Stimulated activated naive B cell treated with anti-CD40 and anti-IgM and Interleukin-4, amounts not matched to agents 10 μg/mL and 1 μg/mL and 100 μg/mL, for 72 hours (primary cell): ENCODE measurements at regions not wholly inside any gene's neighbourhood (a gene's known extent, or its start where the extent isn't known, plus 50 kb on each side); places are given as distances from the start of the nearest gene placed in this dataset.
A peak's percentile ranks its signal among the peaks of the same experiment; 100 is the strongest.

Source experiments
- ATAC-seq, 2 donors: fragments of 150-1000 bp; cut with Tn5 transposase; replicated peaks; 2 replicates each; pipeline ENCODE4 v1.10.0; 2021; ENCODE audit warnings: moderate library complexity in 1 of 2
- DNase-seq: peaks from one replicate; pipeline ENCODE4 v3.0.0; 2021
- H3K27ac Mint-ChIP-seq: one replicate; pipeline ENCODE4 v1.8.0; 2022; ENCODE audit warnings: mild to moderate bottlenecking, mixed read lengths
- H3K27me3 Mint-ChIP-seq, 2 donors: one replicate each; pipeline ENCODE4 v1.8.0; 2022; ENCODE audit warnings: mixed read lengths in 2 of 2
- H3K36me3 Mint-ChIP-seq, 2 donors: one replicate each; pipeline ENCODE4 v1.8.0; 2022; ENCODE audit warnings: mixed read lengths in 2 of 2, mild to moderate bottlenecking in 1 of 2
- H3K4me1 Mint-ChIP-seq, 2 donors: one replicate each; pipeline ENCODE4 v1.8.0; 2022; ENCODE audit warnings: mixed read lengths in 2 of 2, mild to moderate bottlenecking in 1 of 2
- H3K4me3 Mint-ChIP-seq, 2 donors: one replicate each; pipeline ENCODE4 v1.8.0; 2022; ENCODE audit warnings: mild to moderate bottlenecking in 2 of 2, mixed read lengths in 2 of 2, moderate library complexity in 1 of 2
- H3K9me3 Mint-ChIP-seq, 2 donors: one replicate each; pipeline ENCODE4 v1.8.0; 2022; ENCODE audit warnings: mixed read lengths in 2 of 2, mild to moderate bottlenecking in 1 of 2

- ATAC-seq = no peak
- H3K9me3 Mint-ChIP-seq = peaks cover 26 to 33% of the 10 kb centered on the region in 2 donors
Observed at GRCh38 chr5:110070836-110071235, 381.1 kb downstream of the MAN2A1 start.

GRCh38 chr5:110072651-110073050 lies 382.9 kb downstream of the MAN2A1 start:
- no peaks in the 10 kb centered on the region for H3K27me3 Mint-ChIP-seq
- no peak for ATAC-seq
- H3K9me3 Mint-ChIP-seq = peaks cover 26 to 36% of the 10 kb centered on the region in 2 donors

More at GRCh38 chr5:110070836-110071235, 381.1 kb downstream of the MAN2A1 start:
- Mint-ChIP-seq H3K4me3 (no peak overlapping the region), H3K36me3 (peaks cover 9 to 12% of the 10 kb centered on the region in 2 donors), H3K4me1 (no peaks in the 10 kb centered on the region), H3K27me3 (peaks cover 0 to 3% of the 10 kb centered on the region in 2 donors), H3K27ac (no peak overlapping the region)
- DNase-seq = no peak

DNA sequence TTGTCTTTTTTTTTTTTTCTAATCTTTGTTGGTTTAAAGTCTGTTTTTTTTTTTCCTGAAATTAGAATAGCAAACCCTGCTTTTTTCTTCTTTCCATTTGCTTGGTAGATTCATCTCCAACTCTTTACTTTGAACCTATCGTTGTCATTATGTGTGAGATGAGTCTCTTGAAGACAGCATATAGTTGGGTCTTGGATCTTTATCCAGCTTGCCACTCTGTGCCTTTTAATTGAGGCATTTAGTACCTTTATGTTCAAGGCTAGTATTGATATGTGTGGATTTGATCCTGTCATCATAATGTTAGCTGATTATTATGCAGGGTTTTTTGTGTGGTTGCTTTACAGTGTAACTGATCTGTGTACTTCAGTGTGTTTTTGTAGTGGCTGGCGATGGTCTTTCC lies 383.8 kb downstream of the MAN2A1 start:
- H3K36me3 Mint-ChIP-seq = peaks cover 9 to 12% of the 10 kb centered on the region in 2 donors
- ATAC-seq (no peak), DNase-seq (no peak)
- no peaks in the 10 kb centered on the region for H3K27me3 Mint-ChIP-seq
- no peaks in the 10 kb centered on the region for H3K4me1 Mint-ChIP-seq
- peaks cover 20 to 35% of the 10 kb centered on the region in 2 donors for H3K9me3 Mint-ChIP-seq
- H3K4me3 Mint-ChIP-seq = no peak overlapping the region
- H3K27ac Mint-ChIP-seq = no peak overlapping the region

More at GRCh38 chr5:110072651-110073050, 382.9 kb downstream of the MAN2A1 start:
- H3K4me3 Mint-ChIP-seq = no peak overlapping the region
- peaks cover 9 to 12% of the 10 kb centered on the region in 2 donors for H3K36me3 Mint-ChIP-seq
- no peak for DNase-seq
- H3K4me1 Mint-ChIP-seq = no peaks in the 10 kb centered on the region
- H3K27ac Mint-ChIP-seq = no peak overlapping the region

GRCh38 chr5:110075656-110076055 lies 385.9 kb downstream of the MAN2A1 start:
- Mint-ChIP-seq H3K4me3 (no peak overlapping the region), H3K4me1 (no peaks in the 10 kb centered on the region), H3K9me3 (peaks cover 16 to 24% of the 10 kb centered on the region in 2 donors), H3K27me3 (no peaks in the 10 kb centered on the region), H3K36me3 (peaks cover 9 to 12% of the 10 kb centered on the region in 2 donors), H3K27ac (no peak overlapping the region)
- no peak for DNase-seq
- no peak for ATAC-seq

GRCh38 chr5:110077147-110077546 lies 387.4 kb downstream of the MAN2A1 start:
- no peaks in the 10 kb centered on the region for H3K4me1 Mint-ChIP-seq
- no peak overlapping the region for H3K4me3 Mint-ChIP-seq

GRCh38 chr5:110082194-110082593 lies 392.5 kb downstream of the MAN2A1 start:
- Mint-ChIP-seq H3K27me3 (no peaks in the 10 kb centered on the region), H3K27ac (no peak overlapping the region), H3K4me1 (no peaks in the 10 kb centered on the region), H3K4me3 (no peak overlapping the region), H3K36me3 (no peaks in the 10 kb centered on the region), H3K9me3 (peaks cover 0 to 2% of the 10 kb centered on the region in 2 donors)
- DNase-seq (no peak), ATAC-seq (no peak)

More at GRCh38 chr5:110077147-110077546, 387.4 kb downstream of the MAN2A1 start:
- peaks cover 9 to 12% of the 10 kb centered on the region in 2 donors for H3K36me3 Mint-ChIP-seq
- H3K9me3 Mint-ChIP-seq = peaks cover 16 to 22% of the 10 kb centered on the region in 2 donors
- H3K27me3 Mint-ChIP-seq = no peaks in the 10 kb centered on the region
- H3K27ac Mint-ChIP-seq = no peak overlapping the region
- DNase-seq (no peak), ATAC-seq (no peak)

- Mint-ChIP-seq H3K4me1 (no peaks in the 10 kb centered on the region), H3K36me3 (no peaks in the 10 kb centered on the region), H3K27ac (no peak overlapping the region), H3K9me3 (no peaks in the 10 kb centered on the region), H3K4me3 (no peak overlapping the region), H3K27me3 (no peaks in the 10 kb centered on the region)
- no peak for ATAC-seq
- DNase-seq = no peak
Observed at GRCh38 chr5:110082863-110083262, 393.1 kb downstream of the MAN2A1 start.

DNA sequence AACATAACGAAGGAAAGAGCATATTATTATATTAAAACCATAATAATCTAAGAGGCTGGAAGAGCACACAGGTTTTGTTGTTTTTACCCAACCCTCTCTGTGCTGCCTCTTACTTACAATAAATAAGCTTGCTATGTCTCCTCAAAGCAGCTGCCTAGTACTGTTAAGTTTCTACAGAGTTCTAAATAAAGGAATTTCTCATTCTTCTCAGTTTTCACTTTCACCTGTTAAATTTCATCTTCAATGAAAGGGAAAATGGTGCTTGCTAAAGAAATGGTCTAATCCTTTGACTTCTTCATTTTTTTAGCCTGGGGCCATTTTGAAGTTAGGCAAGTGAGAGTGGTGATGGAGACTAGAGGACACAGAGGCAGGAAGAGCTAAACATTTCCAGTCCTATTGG lies 396.1 kb downstream of the MAN2A1 start:
- Mint-ChIP-seq H3K4me3 (no peak overlapping the region), H3K9me3 (no peaks in the 10 kb centered on the region), H3K27ac (no peak overlapping the region), H3K36me3 (no peaks in the 10 kb centered on the region), H3K4me1 (no peaks in the 10 kb centered on the region), H3K27me3 (no peaks in the 10 kb centered on the region)
- DNase-seq = no peak
- no peak for ATAC-seq

GRCh38 chr5:110086658-110087388 lies 397.1 kb downstream of the MAN2A1 start:
- ATAC-seq (peak in 1 of 2 donors; percentile 23), DNase-seq (no peak)
- Mint-ChIP-seq H3K9me3 (no peaks in the 10 kb centered on the region), H3K27ac (no peak overlapping the region), H3K4me3 (no peak overlapping the region), H3K27me3 (no peaks in the 10 kb centered on the region), H3K4me1 (no peaks in the 10 kb centered on the region), H3K36me3 (no peaks in the 10 kb centered on the region)

DNA sequence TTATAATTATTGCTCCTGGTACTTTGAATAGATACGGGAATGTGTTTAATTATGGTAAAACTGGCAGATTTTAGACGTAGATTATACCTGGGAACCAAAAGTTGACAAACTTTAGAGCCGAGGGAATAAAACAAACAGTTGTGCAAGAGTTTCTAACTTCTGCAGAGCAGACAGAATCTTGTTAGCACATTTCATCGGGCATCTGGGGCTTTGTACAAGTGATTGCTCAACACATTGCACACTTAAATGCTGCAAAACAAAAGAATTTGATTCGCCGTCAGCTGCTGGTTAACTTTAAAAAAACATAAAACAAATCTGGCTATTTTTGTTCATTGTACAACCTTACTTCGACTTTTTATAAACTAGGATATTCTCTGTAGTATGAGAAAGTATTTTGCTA lies 398.1 kb downstream of the MAN2A1 start:
- DNase-seq (no peak), ATAC-seq (no peak)
- no peak overlapping the region for H3K27ac Mint-ChIP-seq
- no peaks in the 10 kb centered on the region for H3K9me3 Mint-ChIP-seq
- no peak overlapping the region for H3K4me3 Mint-ChIP-seq
- no peaks in the 10 kb centered on the region for H3K27me3 Mint-ChIP-seq
- no peaks in the 10 kb centered on the region for H3K4me1 Mint-ChIP-seq
- H3K36me3 Mint-ChIP-seq = no peaks in the 10 kb centered on the region

DNA sequence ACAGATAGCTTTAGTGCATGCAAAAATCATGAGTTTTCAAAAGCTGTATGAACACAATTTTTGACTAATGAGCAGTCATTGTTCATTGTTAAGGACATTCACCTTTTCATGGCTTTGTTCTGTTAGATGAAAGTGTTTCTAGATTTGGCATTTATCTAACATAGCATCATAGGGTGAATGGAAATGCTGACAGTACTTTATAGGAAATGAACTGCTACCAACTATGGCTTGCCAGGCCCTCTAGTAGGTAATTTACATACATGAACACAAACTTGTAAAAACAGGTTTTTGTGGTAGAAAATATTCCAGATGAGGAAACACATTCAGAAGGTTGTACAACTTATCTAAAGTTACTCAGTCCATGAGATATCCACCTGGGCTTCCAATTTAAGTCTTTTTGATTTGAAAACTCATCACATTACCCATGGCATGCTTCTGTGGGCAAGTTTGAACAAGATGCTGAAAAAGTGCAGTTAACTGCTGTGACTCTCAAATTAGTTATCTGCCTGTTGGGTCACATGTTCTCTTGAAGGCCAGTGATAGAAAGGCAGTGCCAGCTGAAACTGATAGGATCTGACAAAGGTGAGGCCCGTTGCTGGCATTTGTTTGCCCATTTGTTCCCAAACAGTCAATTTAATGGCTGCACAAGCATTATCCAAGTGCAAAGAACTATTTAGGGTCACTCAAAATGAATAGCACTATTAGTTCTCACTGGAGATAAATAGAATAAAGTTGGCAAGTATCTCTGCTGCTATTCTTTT lies 399.1 kb downstream of the MAN2A1 start:
- Mint-ChIP-seq H3K36me3 (no peaks in the 10 kb centered on the region), H3K4me3 (no peak overlapping the region), H3K27me3 (no peaks in the 10 kb centered on the region), H3K27ac (no peak overlapping the region), H3K4me1 (no peaks in the 10 kb centered on the region), H3K9me3 (no peaks in the 10 kb centered on the region)
- DNase-seq (no peak), ATAC-seq (no peak)

DNA sequence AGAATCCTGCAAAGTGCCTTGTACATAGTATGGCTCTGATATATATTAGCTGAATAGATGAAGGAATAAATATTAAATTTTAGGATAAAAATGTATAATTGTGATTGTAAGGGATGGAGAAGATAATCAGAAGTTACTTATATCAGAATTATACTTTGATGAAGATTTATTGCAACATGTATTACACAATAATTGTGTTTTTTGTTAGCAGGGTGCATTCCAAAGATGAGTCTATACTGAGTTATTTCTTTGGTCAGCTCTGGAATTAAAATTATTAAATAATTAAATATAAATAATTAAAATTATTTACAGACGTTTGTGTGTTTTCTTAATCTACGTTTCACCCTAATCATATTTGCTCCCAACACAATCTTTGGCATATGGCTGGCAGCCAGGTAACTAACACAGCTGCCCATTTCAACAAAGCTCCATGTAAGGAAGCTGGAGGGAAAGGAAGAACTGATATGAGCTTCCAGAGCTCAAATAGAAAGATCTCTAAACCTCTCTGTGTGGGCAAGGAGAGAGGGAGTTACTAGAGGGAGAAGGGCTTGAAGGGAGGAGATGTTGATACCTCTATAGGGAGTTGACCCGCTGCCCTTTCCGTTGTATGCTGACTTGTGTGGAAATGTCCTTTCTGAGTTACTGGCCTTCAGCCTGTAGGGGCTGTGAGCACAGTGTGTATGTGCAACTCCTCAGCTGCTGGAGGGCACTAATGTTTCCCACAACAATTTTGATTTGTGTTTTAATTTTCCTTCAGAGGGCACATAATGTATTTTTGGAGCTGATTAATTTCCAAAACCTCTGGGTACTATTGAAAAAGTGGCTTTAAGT lies 403.4 kb downstream of the MAN2A1 start:
- no peaks in the 10 kb centered on the region for H3K27me3 Mint-ChIP-seq
- no peak for ATAC-seq
- H3K9me3 Mint-ChIP-seq = no peaks in the 10 kb centered on the region
- H3K4me1 Mint-ChIP-seq = no peaks in the 10 kb centered on the region
- no peak for DNase-seq
- no peaks in the 10 kb centered on the region for H3K36me3 Mint-ChIP-seq
- no peak overlapping the region for H3K27ac Mint-ChIP-seq
- H3K4me3 Mint-ChIP-seq = no peak overlapping the region

- DNase-seq (no peak), ATAC-seq (no peak)
- Mint-ChIP-seq H3K27me3 (no peaks in the 10 kb centered on the region), H3K4me1 (no peaks in the 10 kb centered on the region), H3K4me3 (no peak overlapping the region), H3K27ac (no peak overlapping the region), H3K9me3 (no peaks in the 10 kb centered on the region), H3K36me3 (no peaks in the 10 kb centered on the region)
Observed at GRCh38 chr5:110094109-110094508, 404.4 kb downstream of the MAN2A1 start.

DNA sequence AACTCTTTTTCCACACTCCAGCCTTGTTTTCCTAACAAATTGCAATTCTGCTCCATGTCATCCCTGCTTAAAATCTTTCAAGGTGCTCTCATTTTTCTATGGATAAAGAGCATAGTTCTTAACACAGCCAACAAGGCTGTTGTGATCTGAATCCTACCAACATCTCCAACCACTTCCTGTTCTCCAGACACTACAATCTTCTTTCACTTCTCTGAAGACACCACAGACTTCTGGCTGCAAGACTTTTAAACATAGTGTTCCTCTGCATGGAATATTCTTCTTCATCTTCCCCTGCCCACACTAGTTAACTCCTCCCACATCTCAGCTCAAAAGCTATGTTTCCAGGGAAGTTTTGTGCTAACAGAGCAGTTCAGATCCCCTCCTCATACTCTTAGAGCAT lies 404.8 kb downstream of the MAN2A1 start:
- no peak overlapping the region for H3K4me3 Mint-ChIP-seq
- no peaks in the 10 kb centered on the region for H3K36me3 Mint-ChIP-seq
- ATAC-seq = no peak

More for the DNA sequence above, 404.8 kb downstream of the MAN2A1 start:
- DNase-seq = no peak
- Mint-ChIP-seq H3K27ac (no peak overlapping the region), H3K4me1 (no peaks in the 10 kb centered on the region), H3K9me3 (no peaks in the 10 kb centered on the region), H3K27me3 (no peaks in the 10 kb centered on the region)
